GM12878 (cell line): ENCODE measurements at regions not wholly inside any gene's neighbourhood (a gene's known extent, or its start where the extent isn't known, plus 50 kb on each side); places are given as distances from the start of the nearest gene placed in this dataset.

Source experiments
- ATAC-seq: fragments of 200-7000 bp; cut with Tn5 transposase; 3 replicates; pipeline ENCODE4 v1.9.1; 2020; ENCODE audit warnings: mild to moderate bottlenecking, moderate library complexity
- BruUV-seq: library from RNA; stranded (reverse); fragments of 400-500 nt; replicated peaks from 2 replicates; lab custom pipeline; 2021; lab: Mats Ljungman, UMichigan
- CTCF ChIA-PET: fragments of 300-600 bp; sonication (Branson Sonifier 250); formaldehyde crosslinking; extraction: SDS; loops from one replicate; lab custom pipeline; 2021; ENCODE audit warnings: inconsistent platforms; lab: Yijun Ruan, JAX
- POLR2A ChIA-PET: fragments of 350-600 bp; formaldehyde crosslinking; extraction: SDS; loops from one replicate; lab custom pipeline; 2021; ENCODE audit warnings: inconsistent platforms; lab: Charles Lee
- RAD21 ChIA-PET: fragments of 300-600 bp; sonication (Branson Sonifier 250); formaldehyde crosslinking; loops from one replicate; lab custom pipeline; 2023; ENCODE audit warnings: antibody characterized with exemption; ENCODE audit not compliant: unreplicated experiment; lab: Charles Lee
- SMC1A ChIA-PET: fragments of 300-600 bp; sonication (Branson Sonifier 250); formaldehyde crosslinking; loops from one replicate; lab custom pipeline; 2023; ENCODE audit not compliant: unreplicated experiment, uncharacterized antibody; lab: Charles Lee
- DNase-seq: peaks from one replicate; pipeline ENCODE4 v3.0.0-alpha.2; 2011; ENCODE audit warnings: low read depth, low spot score
- FAIRE-seq: peaks from 3 replicates; lab custom pipeline; 2011; peaks lifted over from hg19 to GRCh38; lab: Jason Lieb, UNC
- H2AFZ ChIP-seq: 2 replicates; pipeline ENCODE4 v1.6.0; 2011; ENCODE audit warnings: low read depth, low read length, control low read depth; ENCODE audit not compliant: control insufficient read depth
- H3K27ac ChIP-seq: 2 replicates; pipeline ENCODE4 v1.5.1; 2011; ENCODE audit warnings: control low read depth; ENCODE audit not compliant: control insufficient read depth, insufficient read depth
- H3K27me3 ChIP-seq, 2 experiments: replicated peaks in 1 of 2; 2 replicates each; pipeline versions ENCODE4 v1.6.0 to v1.6.1; 2011; ENCODE audit warnings: low read length in 1 of 2; ENCODE audit not compliant: control insufficient read depth in 2 of 2, insufficient read depth in 2 of 2
- H3K36me3 ChIP-seq, 2 experiments: 2 replicates each; pipeline ENCODE4 v1.5.1; 2011; ENCODE audit warnings: low read length in 1 of 2; ENCODE audit not compliant: control insufficient read depth in 2 of 2, insufficient read depth in 2 of 2
- H3K4me1 ChIP-seq: 2 replicates; pipeline ENCODE4 v1.6.1; 2011; ENCODE audit warnings: mild to moderate bottlenecking, low read length, moderate library complexity, mixed read lengths; ENCODE audit not compliant: control insufficient read depth, insufficient read depth
- H3K4me2 ChIP-seq: 2 replicates; pipeline ENCODE4 v1.6.0; 2011; ENCODE audit warnings: control low read depth; ENCODE audit not compliant: control insufficient read depth, insufficient read depth
- H3K4me3 ChIP-seq: fragments of 200-600 bp; sonication (generic); 2 replicates; pipeline ENCODE4 v1.5.1; 2016
- H3K79me2 ChIP-seq: 2 replicates; pipeline ENCODE4 v1.6.0; 2011; ENCODE audit warnings: low read length; ENCODE audit not compliant: control insufficient read depth, insufficient read depth
- H3K9ac ChIP-seq: 2 replicates; pipeline ENCODE4 v1.8.0; 2011; ENCODE audit warnings: low read length, control low read depth, mixed read lengths; ENCODE audit not compliant: control insufficient read depth, insufficient read depth
- H3K9me3 ChIP-seq: replicated peaks from 3 replicates; pipeline ENCODE4 v1.5.1; 2011; ENCODE audit warnings: mild to moderate bottlenecking, low read length; ENCODE audit not compliant: control insufficient read depth, insufficient read depth
- H4K20me1 ChIP-seq: 2 replicates; pipeline ENCODE4 v1.6.0; 2011; ENCODE audit not compliant: control insufficient read depth, insufficient read depth
- ETV6 ChIP-seq, 2 experiments: fragments of 450-650 bp in 1 of 2; IDR thresholded peaks in 1 of 2; conservative IDR thresholded peaks in 1 of 2; 2 replicates each; pipeline ENCODE4 v1.6.1; 2014; ENCODE audit warnings: antibody characterized with exemption in 1 of 2, borderline replicate concordance in 1 of 2, low read depth in 1 of 2, mild to moderate bottlenecking in 1 of 2, moderate library complexity in 1 of 2
- FOXM1 ChIP-seq: IDR thresholded peaks from 2 replicates; pipeline ENCODE4 v1.6.1; 2012; ENCODE audit warnings: low read depth, mild to moderate bottlenecking, inconsistent platforms, low read length, moderate library complexity
- NFIC ChIP-seq: IDR thresholded peaks from 2 replicates; pipeline ENCODE4 v1.6.1; 2012; ENCODE audit warnings: low read depth, mild to moderate bottlenecking, inconsistent platforms, low read length, moderate library complexity
- NR2C1 ChIP-seq: fragments of 450-650 bp; IDR thresholded peaks from 2 replicates; pipeline ENCODE4 v1.6.1; 2017; ENCODE audit warnings: antibody characterized with exemption, mild to moderate bottlenecking, moderate library complexity
- NRF1 ChIP-seq: conservative IDR thresholded peaks from 2 replicates; pipeline ENCODE4 v1.6.1; 2011; ENCODE audit warnings: mild to moderate bottlenecking, low read depth, low read length, improper control_type of control experiment
- PBX3 ChIP-seq: IDR thresholded peaks from 2 replicates; pipeline ENCODE4 v1.6.1; 2011; ENCODE audit warnings: mild to moderate bottlenecking, low read depth, low read length, moderate library complexity; ENCODE audit not compliant: insufficient replicate concordance
- RELA ChIP-seq: fragments of 450-650 bp; IDR thresholded peaks from 2 replicates; pipeline ENCODE4 v1.8.0; 2014; ENCODE audit warnings: borderline replicate concordance; ENCODE audit not compliant: partially characterized antibody
- REST ChIP-seq: IDR thresholded peaks from 2 replicates; pipeline ENCODE4 v1.6.1; 2012; ENCODE audit warnings: mild to moderate bottlenecking, low read depth, low read length
- SP1 ChIP-seq: IDR thresholded peaks from one replicate; pipeline ENCODE4 v1.6.1; 2011; ENCODE audit warnings: low read depth, low read length
- SPI1 ChIP-seq: IDR thresholded peaks from 2 replicates; pipeline ENCODE4 v1.6.1; 2011; ENCODE audit warnings: low read depth, mild to moderate bottlenecking, low read length, moderate library complexity, borderline replicate concordance; ENCODE audit not compliant: insufficient read depth
- SUZ12 ChIP-seq: fragments of 200-600 bp; sonication (generic); IDR thresholded peaks from one replicate; pipeline ENCODE4 v1.6.1; 2018; ENCODE audit warnings: antibody characterized with exemption, mild to moderate bottlenecking; ENCODE audit not compliant: unreplicated experiment
- TCF12 ChIP-seq: IDR thresholded peaks from 2 replicates; pipeline ENCODE4 v1.6.1; 2011; ENCODE audit warnings: low read depth, mild to moderate bottlenecking, low read length
- WRNIP1 ChIP-seq: IDR thresholded peaks from 2 replicates; pipeline ENCODE4 v1.6.1; 2011; ENCODE audit warnings: low read depth, low read length, improper control_type of control experiment, borderline replicate concordance
- ZBTB40 ChIP-seq: fragments of 450-650 bp; IDR thresholded peaks from 2 replicates; pipeline ENCODE4 v1.6.1; 2016; ENCODE audit warnings: mild to moderate bottlenecking, moderate library complexity, borderline replicate concordance
- ZSCAN29 ChIP-seq: fragments of 450-650 bp; IDR thresholded peaks from 2 replicates; pipeline ENCODE4 v1.6.1; 2017; ENCODE audit warnings: mild to moderate bottlenecking, moderate library complexity
- WGBS: methylation state at CpG from one replicate; pipeline ENCODE4 v1.1.6; 2016; ENCODE audit warnings: low lambda C conversion rate; ENCODE audit not compliant: insufficient replicate concordance, insufficient coverage; ENCODE audit errors: missing lambda C conversion rate; 5-methylcytosine and 5-hydroxymethylcytosine counted together
- in situ Hi-C: fragments of 300-500 bp; cut with MboI; formaldehyde crosslinking; loops from 9 replicates; pipeline ENCODE4 v1.14.3; 2018; ENCODE audit warnings: mixed read lengths
- intact Hi-C: fragments of 100-400 bp; cut with micrococcal nuclease; formaldehyde crosslinking; loops from one replicate; pipeline ENCODE4 v1.14.2; 2022; ENCODE audit not compliant: unreplicated experiment

DNA sequence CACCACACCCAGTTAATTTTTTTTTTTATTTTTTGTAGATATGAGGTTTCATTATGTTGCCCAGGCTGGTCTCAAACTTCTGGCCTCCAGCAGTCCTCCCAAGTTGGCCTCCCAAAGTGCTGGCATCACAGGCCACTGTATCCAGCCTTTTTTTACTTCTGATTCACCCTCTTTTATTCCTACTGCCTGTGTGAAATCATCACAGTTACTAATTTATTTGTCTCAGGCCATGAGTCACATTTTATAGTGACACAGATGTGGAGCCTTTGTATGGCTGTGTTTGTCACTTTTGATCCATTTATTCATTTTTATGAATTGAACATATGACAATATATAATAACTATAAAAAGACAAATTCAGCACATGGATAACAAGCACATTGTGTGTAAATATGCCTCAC lies 67.1 kb upstream of the SNX2 start (continued):
- no peak for TF ChIP-seq REST
- TF ChIP-seq RELA, result no peak
- no peak for TF ChIP-seq NRF1
- TF ChIP-seq TCF12, result no peak
- no peak for TF ChIP-seq PBX3
- TF ChIP-seq, all 136 proteins: peak for 0

DNA sequence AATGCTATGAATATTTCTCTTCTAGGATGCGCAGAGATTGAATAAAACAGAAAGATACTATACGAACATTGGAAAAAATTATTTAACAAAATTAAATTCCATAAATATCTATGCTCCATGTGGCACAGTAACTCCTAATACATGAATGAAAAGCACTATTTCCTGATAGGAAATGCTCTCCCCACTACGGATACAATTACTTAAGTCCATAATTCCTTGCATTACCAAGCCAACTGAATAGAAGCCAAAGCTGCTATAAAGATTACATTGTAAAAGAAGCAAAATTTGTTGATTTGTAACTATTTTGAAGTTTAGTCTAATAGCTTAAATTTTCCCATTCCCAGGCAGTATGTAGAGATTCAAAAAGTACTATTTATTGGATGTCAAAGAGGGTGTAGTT lies 61.8 kb upstream of the SNX2 start:
- DNase-seq (no peak), ATAC-seq (no peak), FAIRE-seq (no peak)
- SMC1A ChIA-PET, result interaction anchor here (1.2 to 2.4 kb wide), 2 partner anchors 9 to 11 kb away, joined by 3 to 8 read pairs; no protein-coding TSS in a partner anchor
- CTCF ChIA-PET, result interaction anchor here (1.3 kb wide), 1 partner anchor 8 kb away, joined by 11 read pairs; no protein-coding TSS in a partner anchor
- no peaks in the 10 kb centered on the region for H3K79me2 ChIP-seq
- intact Hi-C loops, result no loop called here
- no TSS peak for BruUV-seq
- H4K20me1 ChIP-seq, result no peaks in the 10 kb centered on the region
- 53% methylated on average over 3 of the region's 3 CpGs for WGBS
- no peak overlapping the region for H3K4me3 ChIP-seq
- H3K27ac ChIP-seq, result no peak overlapping the region
- RAD21 ChIA-PET, result interaction anchor here (1.4 kb wide), 1 partner anchor 9 kb away, joined by 5 read pairs; no protein-coding TSS in a partner anchor
- H3K4me2 ChIP-seq, result no peak overlapping the region
- POLR2A ChIA-PET, result no interaction called here
- no peaks in the 10 kb centered on the region for H3K27me3 ChIP-seq
- H3K9ac ChIP-seq, result no peak overlapping the region
- no peaks in the 10 kb centered on the region for H3K9me3 ChIP-seq
- H2AFZ ChIP-seq, result no peak overlapping the region
- H3K4me1 ChIP-seq, result no peaks in the 10 kb centered on the region
- in situ Hi-C loops, result no loop called here
- H3K36me3 ChIP-seq, result no peaks in the 10 kb centered on the region
- no peak for TF ChIP-seq FOXM1
- no peak for TF ChIP-seq SPI1
- TF ChIP-seq WRNIP1, result no peak
- no peak for TF ChIP-seq SP1
- TF ChIP-seq ZBTB40, result no peak
- no peak for TF ChIP-seq ZSCAN29
- no peak for TF ChIP-seq NR2C1
- no peak for TF ChIP-seq NFIC
- no peak for TF ChIP-seq SUZ12
- TF ChIP-seq ETV6 (conservative IDR thresholded peaks at IDR 0.05 in 1 of 2, IDR thresholded peaks at IDR 0.05 in 1 of 2; ENCODE audit: borderline replicate concordance in 1 of 2, low read depth in 1 of 2), result no peak
